ENCODE measurements at regions not wholly inside any gene's neighbourhood (a gene's known extent, or its start where the extent isn't known, plus 50 kb on each side); places are given as distances from the start of the nearest gene placed in this dataset.

GRCh38 chr16:65681406-65681805, 559.5 kb upstream of the CDH11 start:
- H3K4me3 ChIP-seq (ENCODE audit: low read depth, low read length) = no peak overlapping the region
- no peak for TF ChIP-seq CTCF (IDR thresholded peaks at IDR 0.05; ENCODE audit: insufficient read depth, low read depth, low read length, missing control alignments)
- no peak for DNase-seq (ENCODE audit: low read depth)

- peak; percentile 46 for DNase-seq (ENCODE audit: low read depth)
- H3K4me3 ChIP-seq (ENCODE audit: low read depth, low read length) = no peak overlapping the region
- no peak for TF ChIP-seq CTCF (IDR thresholded peaks at IDR 0.05; ENCODE audit: insufficient read depth, low read depth, low read length, missing control alignments)
Measured at GRCh38 chr16:65679785-65680184, 557.9 kb upstream of the CDH11 start.

- no peak for TF ChIP-seq CTCF (IDR thresholded peaks at IDR 0.05; ENCODE audit: insufficient read depth, low read depth, low read length, missing control alignments)
- H3K4me3 ChIP-seq (ENCODE audit: low read depth, low read length) = no peak overlapping the region
Measured at GRCh38 chr16:65675161-65675560, 553.3 kb upstream of the CDH11 start.

DNA sequence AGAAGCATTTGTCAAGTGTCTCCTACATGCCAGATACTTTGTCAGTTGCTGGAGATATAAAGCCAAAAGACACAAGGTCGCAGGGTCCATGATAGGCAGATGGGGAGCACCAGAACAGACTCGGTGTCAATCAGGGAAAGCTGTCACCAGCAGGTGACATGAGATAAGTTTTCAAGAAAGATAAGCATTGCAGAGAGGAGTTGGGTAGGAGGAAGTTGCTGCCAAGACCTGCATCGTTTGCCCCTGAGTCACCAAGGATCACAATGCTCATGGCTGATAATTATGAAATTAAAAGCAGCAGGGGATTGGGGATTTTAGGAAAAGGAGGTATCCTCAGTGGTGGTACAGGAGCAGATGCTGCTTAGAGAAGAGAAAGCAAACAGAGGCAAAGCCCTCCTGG, 551.1 kb upstream of the CDH11 start:
- TF ChIP-seq CTCF (IDR thresholded peaks at IDR 0.05; ENCODE audit: insufficient read depth, low read depth, low read length, missing control alignments) = no peak
- DNase-seq (ENCODE audit: low read depth) = no peak

More at GRCh38 chr16:65675161-65675560, 553.3 kb upstream of the CDH11 start:
- no peak for DNase-seq (ENCODE audit: low read depth)

GRCh38 chr16:65671071-65671470, 549.2 kb upstream of the CDH11 start:
- DNase-seq (ENCODE audit: low read depth) = no peak
- H3K4me3 ChIP-seq (ENCODE audit: low read depth, low read length) = no peak overlapping the region
- no peak for TF ChIP-seq CTCF (IDR thresholded peaks at IDR 0.05; ENCODE audit: insufficient read depth, low read depth, low read length, missing control alignments)

More for the DNA sequence above, 551.1 kb upstream of the CDH11 start:
- no peak overlapping the region for H3K4me3 ChIP-seq (ENCODE audit: low read depth, low read length)

DNA sequence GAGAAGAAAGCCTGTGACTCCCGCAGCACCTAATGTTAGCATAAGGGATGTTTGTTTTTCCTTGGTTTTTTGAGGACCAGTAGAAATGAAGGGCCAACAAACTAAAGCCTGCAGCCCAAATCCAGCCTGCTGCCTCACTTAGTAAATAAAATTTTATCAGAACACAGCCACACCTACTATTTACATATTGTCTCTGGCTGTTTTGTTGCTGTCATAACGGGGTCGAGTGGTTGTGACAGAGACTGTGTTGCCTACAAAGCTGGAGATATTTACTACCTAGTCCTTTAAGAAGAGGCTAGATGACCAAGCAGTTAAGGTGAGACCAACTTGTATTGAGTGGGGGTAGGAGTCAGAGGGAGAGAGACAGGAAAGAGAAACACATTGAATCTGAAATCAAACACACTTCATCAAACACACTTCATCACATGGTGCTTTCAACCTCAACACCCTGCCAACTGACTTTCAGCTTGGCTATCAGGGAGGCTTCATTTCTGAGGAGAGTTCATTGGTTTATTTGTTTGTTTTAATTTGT, 546.3 kb upstream of the CDH11 start:
- no peak for TF ChIP-seq CTCF (IDR thresholded peaks at IDR 0.05; ENCODE audit: insufficient read depth, low read depth, low read length, missing control alignments)
- no peak overlapping the region for H3K4me3 ChIP-seq (ENCODE audit: low read depth, low read length)
- no peak for DNase-seq (ENCODE audit: low read depth)

DNA sequence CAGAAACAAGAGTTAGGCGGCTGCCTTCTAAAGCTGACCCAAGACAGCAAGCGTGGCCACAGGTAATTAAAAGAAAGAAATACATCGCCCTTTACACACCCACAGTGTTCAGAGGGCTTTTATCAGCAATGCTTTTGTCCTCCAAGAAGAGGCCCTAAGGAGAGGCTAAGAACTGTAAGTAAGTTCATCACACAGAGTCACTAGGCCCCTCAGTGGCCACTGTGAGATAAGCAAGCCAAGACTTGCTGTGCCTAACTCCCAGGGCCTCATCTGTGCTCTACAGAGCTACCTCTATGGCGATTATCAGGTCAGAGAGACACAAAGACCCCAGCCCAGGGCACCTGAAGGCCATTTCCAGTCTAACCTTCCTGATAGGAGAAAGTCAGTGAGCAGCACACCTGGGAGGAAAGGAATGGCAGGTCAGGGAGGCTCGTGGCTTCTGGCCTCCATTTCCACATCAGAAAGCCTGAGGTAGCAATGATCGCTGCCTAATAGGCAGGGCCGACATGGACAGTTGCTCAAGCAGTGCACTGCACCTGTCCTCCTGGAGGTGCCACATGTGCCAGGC, 545.2 kb upstream of the CDH11 start:
- H3K4me3 ChIP-seq (ENCODE audit: low read depth, low read length) = no peak overlapping the region
- DNase-seq (ENCODE audit: low read depth) = no peak
- no peak for TF ChIP-seq CTCF (IDR thresholded peaks at IDR 0.05; ENCODE audit: insufficient read depth, low read depth, low read length, missing control alignments)
